NCI-H2029 treated with DMSO at 0.1 percent for 48 hours (cell line): ENCODE measurements at regions not wholly inside any gene's neighbourhood (a gene's known extent, or its start where the extent isn't known, plus 50 kb on each side); places are given as distances from the start of the nearest gene placed in this dataset.

Experiments used
- DNase-seq: peaks from one replicate; lab custom pipeline; 2025; lab: John Stamatoyannopoulos, UW

DNA sequence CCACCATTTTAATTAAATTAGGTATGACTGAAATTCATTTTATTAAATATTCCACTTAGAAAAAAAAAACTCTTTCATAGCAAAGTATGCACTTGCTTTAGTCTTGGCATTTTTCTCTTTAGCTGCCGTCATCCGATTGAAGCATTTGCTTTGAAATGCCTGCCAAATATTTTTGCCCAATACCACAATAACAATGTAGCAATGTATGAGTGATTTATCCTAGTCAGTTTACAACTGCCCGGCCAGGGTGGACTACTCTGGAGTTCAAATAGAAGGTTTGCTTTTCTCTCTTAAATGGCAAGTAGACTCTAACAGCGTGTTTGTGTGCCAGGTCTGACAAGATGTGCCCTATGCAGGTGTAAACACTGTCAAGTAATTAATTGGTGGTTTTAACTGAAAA is 675.3 kb upstream of the SGCG start:
- DNase-seq, result no peak

- DNase-seq, result no peak
These were observed 674.6 kb upstream of the SGCG start for GRCh38 chr13:22506096-22506691.

- peak; percentile 63 for DNase-seq
These were observed 663.2 kb upstream of the SGCG start for GRCh38 chr13:22517544-22517943.

GRCh38 chr13:22536851-22537250 is 643.9 kb upstream of the SGCG start:
- no peak for DNase-seq

DNA sequence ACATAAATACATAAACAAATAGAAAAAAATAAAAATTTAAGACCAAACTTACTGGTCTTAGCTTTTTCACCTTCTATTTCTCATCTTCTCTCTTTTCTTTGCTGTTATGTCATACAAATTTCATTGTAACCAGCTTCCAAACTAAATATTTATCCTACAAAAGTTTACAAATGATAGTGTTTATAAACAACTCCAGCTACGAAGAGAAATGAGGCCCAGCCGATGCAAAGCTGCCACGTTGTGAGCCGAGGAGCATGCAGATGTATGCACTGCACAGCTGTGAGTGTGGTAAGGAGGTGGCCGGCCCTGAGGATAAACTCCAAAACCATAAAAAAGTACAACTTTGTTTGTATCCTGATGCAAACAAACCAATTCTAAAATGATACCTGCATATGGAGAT is 642.4 kb upstream of the SGCG start:
- no peak for DNase-seq

- DNase-seq, result no peak
These were observed 631.7 kb upstream of the SGCG start for GRCh38 chr13:22549126-22549525.

DNA sequence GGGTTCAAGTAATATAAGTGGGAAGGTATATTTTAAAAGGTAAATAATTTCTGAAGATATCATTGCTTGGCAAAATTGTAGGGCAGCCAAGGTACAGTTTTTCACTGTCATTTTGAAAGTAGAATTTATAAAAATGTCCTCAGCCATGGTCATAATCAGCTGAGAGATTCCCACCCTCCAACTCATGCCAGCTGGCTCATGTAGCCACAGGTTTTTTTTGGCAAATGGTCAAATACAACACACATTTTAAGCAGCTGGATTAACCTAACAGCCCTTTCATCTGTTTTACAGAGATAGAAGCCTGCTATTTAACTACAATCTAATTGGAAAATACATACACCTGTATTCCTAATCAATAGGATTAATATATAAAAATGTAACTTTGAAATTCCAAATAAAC is 619.2 kb upstream of the SGCG start:
- no peak for DNase-seq

DNA sequence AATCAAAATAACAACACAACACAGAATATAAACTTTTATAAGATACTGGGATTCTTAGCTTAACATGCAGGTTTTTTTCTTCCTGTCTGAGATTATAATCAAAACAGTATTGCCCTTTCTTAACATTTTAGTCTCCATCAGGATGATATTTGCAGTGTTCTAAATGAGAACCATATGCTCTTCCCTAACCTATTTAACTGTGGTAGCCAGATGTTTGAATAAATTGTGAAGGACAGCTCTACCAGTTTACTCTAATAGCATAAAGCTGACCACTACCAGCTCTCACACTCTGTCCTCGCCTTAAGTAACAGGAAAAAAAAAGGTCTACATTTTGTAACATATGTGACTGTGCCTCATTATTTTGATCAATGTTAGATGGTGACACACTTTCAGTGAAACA is 618.7 kb upstream of the SGCG start:
- no peak for DNase-seq

- no peak for DNase-seq
These were observed 617.5 kb upstream of the SGCG start for GRCh38 chr13:22563272-22563671.

DNA sequence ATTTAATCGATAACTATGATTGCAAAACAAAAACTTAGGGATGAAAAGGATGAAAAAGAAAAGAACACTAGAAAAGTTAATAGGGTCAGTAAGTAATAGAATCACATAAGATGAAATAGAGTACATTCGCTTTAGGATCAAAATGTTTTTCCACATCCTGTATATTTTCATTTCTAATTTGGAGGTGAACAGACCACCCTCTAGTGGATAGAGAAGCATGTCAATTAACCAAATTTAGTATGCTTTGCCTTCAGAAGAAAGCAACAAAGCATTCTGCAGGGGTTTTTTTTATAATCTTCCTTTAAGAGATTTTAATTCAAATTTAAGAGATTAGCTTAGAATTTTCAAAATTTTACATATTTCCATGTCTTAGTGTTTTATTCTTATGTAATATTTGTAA is 611.0 kb upstream of the SGCG start:
- DNase-seq, result no peak

DNA sequence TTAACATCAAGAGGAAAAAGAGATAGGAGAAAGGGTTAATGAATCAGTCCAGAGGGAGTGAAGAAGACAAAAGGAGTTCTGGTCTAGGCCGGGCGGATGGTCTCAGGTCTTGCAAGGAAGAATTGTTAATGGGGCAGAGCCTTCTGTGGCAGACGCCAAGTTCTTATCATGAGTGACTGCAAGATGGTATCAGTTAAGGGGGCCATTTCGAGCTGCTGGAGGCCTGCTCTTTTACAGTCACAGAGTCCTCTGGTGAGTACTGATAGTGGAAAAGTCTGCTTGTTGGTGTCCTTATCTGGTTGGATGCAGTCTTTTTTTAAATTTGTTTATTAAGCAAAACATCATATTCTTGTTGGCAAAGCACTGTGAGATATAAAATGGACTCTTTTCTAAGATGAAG is 590.9 kb upstream of the SGCG start:
- no peak for DNase-seq

- no peak for DNase-seq
These were observed 588.3 kb upstream of the SGCG start for GRCh38 chr13:22592515-22592914.

DNA sequence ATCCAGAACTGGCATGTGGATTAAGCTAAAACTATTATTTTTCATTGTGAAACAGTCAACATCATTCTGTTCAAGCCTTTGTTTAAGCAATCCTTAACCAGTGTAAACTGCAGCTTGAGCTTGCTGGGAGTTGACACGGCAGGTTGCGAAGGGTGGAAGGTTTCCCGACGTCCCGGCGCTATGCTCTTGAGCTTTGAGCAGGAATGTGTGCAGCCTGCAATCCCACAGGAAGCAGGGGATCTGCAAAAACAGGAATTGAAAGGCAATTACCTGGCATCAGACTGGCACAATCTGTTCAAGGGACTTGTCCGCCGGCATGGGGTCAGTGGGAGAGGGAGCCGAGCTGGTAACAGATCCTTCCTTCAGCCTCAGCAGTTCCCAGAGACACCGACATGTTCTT is 586.7 kb upstream of the SGCG start:
- no peak for DNase-seq

DNA sequence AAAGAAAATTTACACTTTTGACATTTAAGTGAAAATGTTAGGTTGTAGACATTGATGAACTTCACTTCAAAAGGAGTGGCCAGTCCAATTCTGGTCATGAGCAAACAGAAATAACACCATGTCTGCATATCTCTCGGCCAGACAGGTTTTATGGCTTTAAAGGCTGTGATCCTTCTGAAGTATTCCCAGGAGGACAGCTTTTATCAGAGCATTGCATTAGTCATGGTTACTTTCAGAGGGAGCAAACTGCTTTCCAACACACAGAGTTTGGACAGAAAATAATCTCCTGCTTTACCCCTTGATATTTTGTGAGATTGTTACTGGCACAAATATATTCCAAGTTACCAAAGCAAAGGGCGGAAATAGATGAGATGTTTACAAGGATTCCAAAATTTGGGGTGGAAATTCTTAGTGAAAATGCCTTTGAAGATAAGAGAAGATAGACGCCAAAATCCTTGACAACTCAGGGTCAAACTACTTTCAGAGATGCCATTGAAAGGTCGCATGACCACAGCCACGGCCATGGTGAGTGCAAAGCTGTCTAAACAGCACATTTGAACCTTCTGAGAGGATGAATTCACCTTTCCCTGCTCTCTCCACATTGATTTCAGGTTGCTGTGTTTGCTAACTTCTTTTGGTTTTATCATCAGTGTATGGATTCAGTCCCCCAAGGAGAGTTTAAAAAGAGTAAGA is 584.5 kb upstream of the SGCG start:
- no peak for DNase-seq

GRCh38 chr13:22599156-22599555 is 581.6 kb upstream of the SGCG start:
- DNase-seq, result no peak

DNA sequence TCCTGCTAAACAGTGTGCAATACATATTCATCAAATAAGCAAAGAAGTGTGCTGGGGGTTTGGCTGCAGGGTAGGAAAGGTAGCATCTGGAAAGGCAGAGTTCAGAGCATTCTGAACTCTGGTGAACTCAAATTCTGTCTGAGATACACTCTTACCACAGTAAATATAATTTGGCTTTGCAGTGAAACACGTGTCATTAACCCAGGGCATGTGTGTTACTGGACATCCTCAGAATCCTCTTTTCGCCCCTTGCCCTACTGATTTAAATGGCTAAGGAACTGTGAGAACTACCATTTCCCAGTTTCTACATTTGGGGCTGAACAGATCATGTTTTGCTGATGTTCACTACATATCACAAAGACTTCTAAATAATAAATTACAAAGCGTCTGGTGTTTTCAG is 562.8 kb upstream of the SGCG start:
- no peak for DNase-seq

- no peak for DNase-seq
These were observed 555.1 kb upstream of the SGCG start for GRCh38 chr13:22625691-22626090.

- DNase-seq, result no peak
These were observed 551.4 kb upstream of the SGCG start for GRCh38 chr13:22629374-22629773.

- no peak for DNase-seq
These were observed 538.7 kb upstream of the SGCG start for GRCh38 chr13:22642088-22642487.

DNA sequence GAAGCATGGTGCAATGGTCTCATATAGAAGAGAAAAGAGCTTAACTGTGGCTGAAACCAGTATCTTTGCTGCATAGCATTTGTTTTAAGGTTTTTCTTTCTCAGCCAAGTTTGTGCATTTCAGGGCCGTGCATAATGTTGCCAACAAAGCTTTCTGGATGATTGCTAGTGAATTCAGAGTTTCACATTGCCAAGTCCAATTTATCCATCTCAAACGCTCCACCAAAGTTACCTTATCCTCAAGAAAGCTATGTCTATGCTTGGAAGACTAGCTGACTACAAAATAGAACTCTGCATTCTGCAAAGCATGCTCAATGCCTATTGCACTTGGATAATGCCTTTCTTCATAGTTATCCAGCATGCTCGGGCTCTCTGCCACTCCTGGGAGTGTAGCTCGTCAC is 535.8 kb upstream of the SGCG start:
- no peak for DNase-seq

DNA sequence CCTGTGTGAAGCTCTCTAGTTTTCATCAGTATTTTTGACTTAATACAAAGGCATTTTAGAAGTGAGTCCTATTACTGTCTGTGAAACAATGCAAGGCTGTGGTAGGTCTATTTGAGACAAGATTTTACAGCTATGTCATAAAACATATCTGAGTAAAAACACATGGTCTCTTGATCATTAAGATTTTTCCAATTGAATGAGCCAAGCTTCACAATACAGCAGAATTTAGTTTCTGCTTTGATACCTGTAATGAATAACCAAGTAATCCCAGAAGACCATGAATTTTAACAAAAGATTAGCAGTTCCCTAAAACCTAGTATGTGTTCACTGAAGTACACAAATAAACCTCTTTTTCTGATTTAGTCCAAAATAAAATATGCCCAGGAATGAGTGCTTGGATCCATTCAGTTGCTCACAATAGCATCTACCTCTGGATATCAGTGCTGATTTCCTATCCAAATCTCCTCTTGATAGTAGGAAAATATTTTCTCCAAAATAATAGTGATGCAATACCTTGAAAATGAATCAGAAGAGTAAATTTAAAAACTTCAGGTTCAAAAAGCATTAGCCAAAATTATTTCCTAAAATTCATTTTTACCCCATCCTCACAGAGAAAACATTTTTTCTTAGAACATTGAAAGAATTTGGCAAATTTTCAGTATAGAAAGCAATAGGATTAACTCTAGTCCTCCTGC is 533.5 kb upstream of the SGCG start:
- no peak for DNase-seq

DNA sequence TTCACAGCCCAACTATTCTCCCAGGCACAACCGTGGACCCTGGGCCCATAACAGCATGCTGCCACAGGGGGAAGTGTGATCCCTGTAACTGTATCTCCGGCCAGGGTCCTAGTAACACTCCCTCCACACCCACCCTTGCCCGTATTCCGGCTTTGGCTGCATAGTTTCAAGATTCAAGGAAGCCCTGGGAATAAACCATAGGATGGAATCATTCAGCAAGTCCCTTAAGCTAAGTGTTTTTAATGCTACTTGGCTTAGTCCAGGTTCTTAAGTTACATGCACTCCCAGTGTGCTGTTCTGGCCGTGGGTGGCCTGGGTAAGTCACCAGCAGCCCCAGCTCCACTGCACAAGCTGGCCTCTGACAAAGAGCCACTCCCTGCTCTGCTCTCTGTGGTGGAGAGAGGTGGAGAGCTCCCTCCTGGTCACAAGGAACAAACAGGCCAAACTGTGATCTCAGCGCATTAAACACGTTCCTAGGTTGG is 532.4 kb upstream of the SGCG start:
- DNase-seq, result no peak

- no peak for DNase-seq
These were observed 528.0 kb upstream of the SGCG start for GRCh38 chr13:22652796-22653195.
